HEK293T (cell line): ENCODE measurements at regions not wholly inside any gene's neighbourhood (a gene's known extent, or its start where the extent isn't known, plus 50 kb on each side); places are given as distances from the start of the nearest gene placed in this dataset.

Experiments used
- FOXK2 ChIP-seq: fragments of 450-650 bp; IDR thresholded peaks from 2 replicates; pipeline ENCODE4 v1.6.1; 2016; ENCODE audit warnings: mild to moderate bottlenecking
- SP1 ChIP-seq: fragments of 450-650 bp; IDR thresholded peaks from 2 replicates; pipeline ENCODE4 v1.6.1; 2017

GRCh38 chr13:79112016-79112415, 294.0 kb downstream of the RBM26 start:
- TF ChIP-seq SP1 (no peak), FOXK2 (no peak)
